Frontal cortex (tissue), 3 donors: ENCODE measurements at regions not wholly inside any gene's neighbourhood (a gene's known extent, or its start where the extent isn't known, plus 50 kb on each side); places are given as distances from the start of the nearest gene placed in this dataset.

Experiments
- DNase-seq, 2 donors: peaks; one replicate each; pipeline ENCODE4 v3.0.0; 2012; ENCODE audit warnings: low spot score in 2 of 2
- FAIRE-seq: peaks from 2 replicates; lab custom pipeline; 2012; peaks lifted over from hg19 to GRCh38; lab: Jason Lieb, UNC
- donor health status: control.
- donor health status: control.
- donor health status: control.

GRCh38 chr2:122414902-122415301 lies 659.5 kb downstream of the TSN start:
- DNase-seq, result no peak
- no peak for FAIRE-seq

- no peak for FAIRE-seq
- no peak for DNase-seq
Observed at GRCh38 chr2:122417114-122417513, 661.7 kb downstream of the TSN start.

GRCh38 chr2:122421775-122422174 lies 666.3 kb downstream of the TSN start:
- FAIRE-seq (no peak), DNase-seq (no peak)

- FAIRE-seq (no peak), DNase-seq (no peak)
Observed at GRCh38 chr2:122422384-122422991, 667.0 kb downstream of the TSN start.

GRCh38 chr2:122423934-122424333 lies 668.5 kb downstream of the TSN start:
- DNase-seq (no peak), FAIRE-seq (no peak)

- FAIRE-seq, result no peak
- no peak for DNase-seq
Observed at GRCh38 chr2:122433123-122433754, 677.8 kb downstream of the TSN start.

GRCh38 chr2:122445003-122445402 lies 689.6 kb downstream of the TSN start:
- no peak for DNase-seq
- FAIRE-seq, result no peak

GRCh38 chr2:122446761-122447160 lies 691.3 kb downstream of the TSN start:
- no peak for FAIRE-seq
- no peak for DNase-seq

- DNase-seq (no peak), FAIRE-seq (no peak)
Observed at GRCh38 chr2:122447237-122447636, 691.8 kb downstream of the TSN start.

GRCh38 chr2:122451040-122451439 lies 695.6 kb downstream of the TSN start:
- FAIRE-seq, result no peak
- no peak for DNase-seq

GRCh38 chr2:122451697-122452096 lies 696.2 kb downstream of the TSN start:
- no peak for FAIRE-seq
- DNase-seq, result no peak

- FAIRE-seq, result no peak
Observed at GRCh38 chr2:122469147-122469546, 713.7 kb downstream of the TSN start.

GRCh38 chr2:122471753-122472152 lies 716.3 kb downstream of the TSN start:
- FAIRE-seq (no peak), DNase-seq (no peak)

More at GRCh38 chr2:122469147-122469546, 713.7 kb downstream of the TSN start:
- DNase-seq, result no peak

- no peak for FAIRE-seq
Observed at GRCh38 chr2:122478117-122478516, 722.7 kb downstream of the TSN start.

GRCh38 chr2:122478771-122479170 lies 723.3 kb downstream of the TSN start:
- FAIRE-seq, result no peak
- no peak for DNase-seq

More at GRCh38 chr2:122478117-122478516, 722.7 kb downstream of the TSN start:
- no peak for DNase-seq

GRCh38 chr2:122480501-122481243 lies 725.2 kb downstream of the TSN start:
- DNase-seq, result no peak
- FAIRE-seq, result no peak

GRCh38 chr2:122481244-122481622 lies 725.8 kb downstream of the TSN start:
- FAIRE-seq, result no peak
- no peak for DNase-seq

GRCh38 chr2:122481717-122482116 lies 726.3 kb downstream of the TSN start:
- DNase-seq (no peak), FAIRE-seq (no peak)

- no peak for FAIRE-seq
- DNase-seq, result no peak
Observed at GRCh38 chr2:122486086-122486485, 730.6 kb downstream of the TSN start.

GRCh38 chr2:122486705-122487415 lies 731.4 kb downstream of the TSN start:
- FAIRE-seq, result no peak

GRCh38 chr2:122491011-122491410 lies 735.6 kb downstream of the TSN start:
- no peak for FAIRE-seq

More at GRCh38 chr2:122486705-122487415, 731.4 kb downstream of the TSN start:
- DNase-seq, result no peak

More at GRCh38 chr2:122491011-122491410, 735.6 kb downstream of the TSN start:
- DNase-seq, result no peak
